ENCODE measurements at regions not wholly inside any gene's neighbourhood (a gene's known extent, or its start where the extent isn't known, plus 50 kb on each side); places are given as distances from the start of the nearest gene placed in this dataset.

- DNase-seq: no peak
- Histone ChIP-seq H3K4me3 (no peak overlapping the region), H3K27ac (no peak overlapping the region), H3K9me3 (peaks cover 0 to 1% of the 10 kb centered on the region in 2 donors), H3K36me3 (no peaks in the 10 kb centered on the region), H3K4me1 (peaks cover 0 to 3% of the 10 kb centered on the region in 2 donors), H3K27me3 (no peaks in the 10 kb centered on the region)
- TF ChIP-seq, protein P1, sequence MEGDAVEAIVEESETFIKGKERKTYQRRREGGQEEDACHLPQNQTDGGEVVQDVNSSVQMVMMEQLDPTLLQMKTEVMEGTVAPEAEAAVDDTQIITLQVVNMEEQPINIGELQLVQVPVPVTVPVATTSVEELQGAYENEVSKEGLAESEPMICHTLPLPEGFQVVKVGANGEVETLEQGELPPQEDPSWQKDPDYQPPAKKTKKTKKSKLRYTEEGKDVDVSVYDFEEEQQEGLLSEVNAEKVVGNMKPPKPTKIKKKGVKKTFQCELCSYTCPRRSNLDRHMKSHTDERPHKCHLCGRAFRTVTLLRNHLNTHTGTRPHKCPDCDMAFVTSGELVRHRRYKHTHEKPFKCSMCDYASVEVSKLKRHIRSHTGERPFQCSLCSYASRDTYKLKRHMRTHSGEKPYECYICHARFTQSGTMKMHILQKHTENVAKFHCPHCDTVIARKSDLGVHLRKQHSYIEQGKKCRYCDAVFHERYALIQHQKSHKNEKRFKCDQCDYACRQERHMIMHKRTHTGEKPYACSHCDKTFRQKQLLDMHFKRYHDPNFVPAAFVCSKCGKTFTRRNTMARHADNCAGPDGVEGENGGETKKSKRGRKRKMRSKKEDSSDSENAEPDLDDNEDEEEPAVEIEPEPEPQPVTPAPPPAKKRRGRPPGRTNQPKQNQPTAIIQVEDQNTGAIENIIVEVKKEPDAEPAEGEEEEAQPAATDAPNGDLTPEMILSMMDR (IDR thresholded peaks at IDR 0.05): no peak
- intact Hi-C loops (cut with DNase I): no loop called here
- no peak for ATAC-seq
Observed at GRCh38 chr2:221077799-221078198, 494.3 kb downstream of the EPHA4 start.

- Histone ChIP-seq H3K36me3 (no peaks in the 10 kb centered on the region), H3K9me3 (no peaks in the 10 kb centered on the region), H3K27me3 (no peaks in the 10 kb centered on the region), H3K4me3 (no peak overlapping the region), H3K27ac (no peak overlapping the region), H3K4me1 (no peaks in the 10 kb centered on the region)
- intact Hi-C loops (cut with DNase I): no loop called here
- ATAC-seq (no peak), DNase-seq (no peak)
- TF ChIP-seq, protein P1 (IDR thresholded peaks at IDR 0.05): no peak
Observed at GRCh38 chr2:221085341-221085900, 486.7 kb downstream of the EPHA4 start.

GRCh38 chr2:221085936-221086335, 486.2 kb downstream of the EPHA4 start:
- no peaks in the 10 kb centered on the region for H3K4me1 ChIP-seq
- no peak for ATAC-seq
- no peak for DNase-seq
- no peak overlapping the region for H3K27ac ChIP-seq
- H3K4me3 ChIP-seq: no peak overlapping the region
- intact Hi-C loops (cut with DNase I): no loop called here
- TF ChIP-seq, protein P1 (IDR thresholded peaks at IDR 0.05): no peak
- no peaks in the 10 kb centered on the region for H3K9me3 ChIP-seq
- H3K36me3 ChIP-seq: no peaks in the 10 kb centered on the region
- no peaks in the 10 kb centered on the region for H3K27me3 ChIP-seq

DNA sequence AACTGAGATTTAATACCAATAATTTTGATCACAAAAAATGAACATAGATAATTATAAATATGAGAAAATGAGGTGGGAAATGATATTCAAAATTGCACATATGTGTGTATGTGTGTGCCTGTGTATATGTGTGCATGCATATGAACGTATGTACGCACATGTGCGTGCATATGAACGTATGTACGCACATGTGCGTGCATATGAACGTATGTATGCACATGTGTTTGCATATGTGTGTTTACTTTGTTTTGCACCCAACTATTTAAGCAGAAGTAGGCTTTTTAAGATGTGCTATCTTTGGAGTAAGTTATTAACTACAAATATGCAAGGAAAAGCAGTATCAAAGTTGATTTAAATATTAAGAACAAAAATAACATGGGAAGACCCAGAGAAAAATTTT, 484.3 kb downstream of the EPHA4 start:
- intact Hi-C loops (cut with DNase I): no loop called here
- Histone ChIP-seq H3K27me3 (no peaks in the 10 kb centered on the region), H3K27ac (no peak overlapping the region), H3K4me1 (no peaks in the 10 kb centered on the region), H3K9me3 (no peaks in the 10 kb centered on the region), H3K36me3 (no peaks in the 10 kb centered on the region), H3K4me3 (no peak overlapping the region)
- DNase-seq (no peak), ATAC-seq (no peak)
- TF ChIP-seq, protein P1 (IDR thresholded peaks at IDR 0.05): no peak

- Histone ChIP-seq H3K27ac (no peak overlapping the region), H3K27me3 (no peaks in the 10 kb centered on the region), H3K4me1 (no peaks in the 10 kb centered on the region), H3K36me3 (no peaks in the 10 kb centered on the region), H3K9me3 (no peaks in the 10 kb centered on the region), H3K4me3 (no peak overlapping the region)
- intact Hi-C loops (cut with DNase I): no loop called here
- TF ChIP-seq, protein P1 (IDR thresholded peaks at IDR 0.05): no peak
- ATAC-seq: no peak
- no peak for DNase-seq
Observed at GRCh38 chr2:221088506-221088905, 483.6 kb downstream of the EPHA4 start.
